ENCODE measurements at regions not wholly inside any gene's neighbourhood (a gene's known extent, or its start where the extent isn't known, plus 50 kb on each side); places are given as distances from the start of the nearest gene placed in this dataset.

- DNase-seq, result no peak
- Histone ChIP-seq H3K27ac (no peak overlapping the region), H3K4me3 (ENCODE audit: low read depth, low read length) (no peak overlapping the region), H3K36me3 (no peaks in the 10 kb centered on the region), H3K27me3 (ENCODE audit: insufficient read depth, low read depth, severe bottlenecking) (peaks cover 55% of the 10 kb centered on the region), H3K9me3 (ENCODE audit: severe bottlenecking) (no peaks in the 10 kb centered on the region)
- TF ChIP-seq, protein P1, sequence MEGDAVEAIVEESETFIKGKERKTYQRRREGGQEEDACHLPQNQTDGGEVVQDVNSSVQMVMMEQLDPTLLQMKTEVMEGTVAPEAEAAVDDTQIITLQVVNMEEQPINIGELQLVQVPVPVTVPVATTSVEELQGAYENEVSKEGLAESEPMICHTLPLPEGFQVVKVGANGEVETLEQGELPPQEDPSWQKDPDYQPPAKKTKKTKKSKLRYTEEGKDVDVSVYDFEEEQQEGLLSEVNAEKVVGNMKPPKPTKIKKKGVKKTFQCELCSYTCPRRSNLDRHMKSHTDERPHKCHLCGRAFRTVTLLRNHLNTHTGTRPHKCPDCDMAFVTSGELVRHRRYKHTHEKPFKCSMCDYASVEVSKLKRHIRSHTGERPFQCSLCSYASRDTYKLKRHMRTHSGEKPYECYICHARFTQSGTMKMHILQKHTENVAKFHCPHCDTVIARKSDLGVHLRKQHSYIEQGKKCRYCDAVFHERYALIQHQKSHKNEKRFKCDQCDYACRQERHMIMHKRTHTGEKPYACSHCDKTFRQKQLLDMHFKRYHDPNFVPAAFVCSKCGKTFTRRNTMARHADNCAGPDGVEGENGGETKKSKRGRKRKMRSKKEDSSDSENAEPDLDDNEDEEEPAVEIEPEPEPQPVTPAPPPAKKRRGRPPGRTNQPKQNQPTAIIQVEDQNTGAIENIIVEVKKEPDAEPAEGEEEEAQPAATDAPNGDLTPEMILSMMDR (IDR thresholded peaks at IDR 0.05; ENCODE audit: low read depth, low read length), result no peak
Measured at GRCh38 chr2:102092535-102092934, 50.0 kb upstream of the IL1R1 start.
